Epidermal melanocyte (primary cell): ENCODE measurements at regions not wholly inside any gene's neighbourhood (a gene's known extent, or its start where the extent isn't known, plus 50 kb on each side); places are given as distances from the start of the nearest gene placed in this dataset.

Experiments used
- DNase-seq: peaks from one replicate; pipeline ENCODE4 v3.0.0; 2011; ENCODE audit warnings: low spot score; ENCODE audit not compliant: insufficient read length

- no peak for DNase-seq
Measured at GRCh38 chr13:33745370-33746324, 72.3 kb upstream of the RFC3 start.

- DNase-seq, result no peak
Measured at GRCh38 chr13:33746867-33747266, 71.1 kb upstream of the RFC3 start.

- peak; percentile 29 for DNase-seq
Measured at GRCh38 chr13:33751151-33751550, 66.8 kb upstream of the RFC3 start.

GRCh38 chr13:33752094-33752493 is 65.9 kb upstream of the RFC3 start:
- DNase-seq, result no peak

GRCh38 chr13:33752597-33752996 is 65.4 kb upstream of the RFC3 start:
- DNase-seq, result no peak

- no peak for DNase-seq
Measured at GRCh38 chr13:33756929-33757328, 61.0 kb upstream of the RFC3 start.

GRCh38 chr13:33757713-33758112 is 60.2 kb upstream of the RFC3 start:
- no peak for DNase-seq

GRCh38 chr13:33758113-33758512 is 59.8 kb upstream of the RFC3 start:
- no peak for DNase-seq

GRCh38 chr13:33761740-33762139 is 56.2 kb upstream of the RFC3 start:
- DNase-seq, result no peak

GRCh38 chr13:33763021-33763420 is 54.9 kb upstream of the RFC3 start:
- no peak for DNase-seq

- no peak for DNase-seq
Measured at GRCh38 chr13:33764716-33765115, 53.2 kb upstream of the RFC3 start.

- no peak for DNase-seq
Measured at GRCh38 chr13:33766329-33767123, 51.4 kb upstream of the RFC3 start.

- DNase-seq, result no peak
Measured at GRCh38 chr13:33767140-33767539, 50.8 kb upstream of the RFC3 start.
